Upper lobe of right lung (tissue), 1 donor: ENCODE measurements at regions not wholly inside any gene's neighbourhood (a gene's known extent, or its start where the extent isn't known, plus 50 kb on each side); places are given as distances from the start of the nearest gene placed in this dataset.
"Not testable (repeated sequence)": the region's sequence is repeated elsewhere in the genome, so short reads cannot be mapped to it uniquely, and the experiment has no call there.

ENCODE experiments used
- ATAC-seq: fragments of 200-7000 bp; cut with Tn5 transposase; one replicate; pipeline ENCODE4 v1.9.1; 2020; ENCODE audit warnings: mild to moderate bottlenecking, moderate library complexity
- DNase-seq: peaks from one replicate; pipeline ENCODE4 v3.0.0-alpha.2; 2020
- H3K27ac ChIP-seq: fragments of 200-600 bp; one replicate; pipeline ENCODE4 v1.8.0; 2022
- H3K27me3 ChIP-seq: fragments of 200-600 bp; one replicate; pipeline ENCODE4 v1.8.0; 2022; ENCODE audit warnings: mild to moderate bottlenecking
- H3K36me3 ChIP-seq: fragments of 200-600 bp; one replicate; pipeline ENCODE4 v1.8.0; 2022
- H3K4me1 ChIP-seq: fragments of 200-600 bp; one replicate; pipeline ENCODE4 v1.8.0; 2022
- H3K4me3 ChIP-seq: fragments of 200-600 bp; one replicate; pipeline ENCODE4 v1.8.0; 2022; ENCODE audit warnings: mild to moderate bottlenecking
- H3K9me3 ChIP-seq: fragments of 200-600 bp; one replicate; pipeline ENCODE4 v1.8.0; 2022
- CTCF ChIP-seq: fragments of 200-600 bp; IDR thresholded peaks from one replicate; pipeline ENCODE4 v1.8.0; 2022; ENCODE audit warnings: antibody characterized with exemption
- intact Hi-C: fragments of 100-400 bp; cut with DNase I; formaldehyde crosslinking; loops from one replicate; pipeline ENCODE4 v1.11.0; 2022
- donor health status: DM: no; HTN: yes; CAD: no; lungs with severe emphysema.

- no peak for ATAC-seq
- DNase-seq = no peak
- TF ChIP-seq CTCF = no peak
These were observed 1184.4 kb upstream of the ADGRB3 start for GRCh38 chr6:67450641-67451040.

GRCh38 chr6:67449602-67450001, 1185.5 kb upstream of the ADGRB3 start:
- Histone ChIP-seq H3K4me1 (no peaks in the 10 kb centered on the region), H3K36me3 (no peaks in the 10 kb centered on the region), H3K27me3 (no peaks in the 10 kb centered on the region), H3K4me3 (no peak overlapping the region), H3K27ac (no peak overlapping the region), H3K9me3 (no peaks in the 10 kb centered on the region)
- DNase-seq = no peak
- TF ChIP-seq CTCF = no peak
- no peak for ATAC-seq
- intact Hi-C loops = no loop called here

More at GRCh38 chr6:67450641-67451040, 1184.4 kb upstream of the ADGRB3 start:
- no peaks in the 10 kb centered on the region for H3K9me3 ChIP-seq
- no peaks in the 10 kb centered on the region for H3K27me3 ChIP-seq
- H3K27ac ChIP-seq = no peak overlapping the region
- intact Hi-C loops = no loop called here
- H3K36me3 ChIP-seq = no peaks in the 10 kb centered on the region
- no peaks in the 10 kb centered on the region for H3K4me1 ChIP-seq
- no peak overlapping the region for H3K4me3 ChIP-seq

GRCh38 chr6:67433124-67433523, 1202.0 kb upstream of the ADGRB3 start:
- TF ChIP-seq CTCF = no peak
- Histone ChIP-seq H3K9me3 (no peaks in the 10 kb centered on the region), H3K27ac (no peak overlapping the region), H3K36me3 (no peaks in the 10 kb centered on the region), H3K4me1 (no peaks in the 10 kb centered on the region), H3K27me3 (no peaks in the 10 kb centered on the region), H3K4me3 (no peak overlapping the region)
- DNase-seq (no peak), ATAC-seq (no peak)
- intact Hi-C loops = no loop called here

DNA sequence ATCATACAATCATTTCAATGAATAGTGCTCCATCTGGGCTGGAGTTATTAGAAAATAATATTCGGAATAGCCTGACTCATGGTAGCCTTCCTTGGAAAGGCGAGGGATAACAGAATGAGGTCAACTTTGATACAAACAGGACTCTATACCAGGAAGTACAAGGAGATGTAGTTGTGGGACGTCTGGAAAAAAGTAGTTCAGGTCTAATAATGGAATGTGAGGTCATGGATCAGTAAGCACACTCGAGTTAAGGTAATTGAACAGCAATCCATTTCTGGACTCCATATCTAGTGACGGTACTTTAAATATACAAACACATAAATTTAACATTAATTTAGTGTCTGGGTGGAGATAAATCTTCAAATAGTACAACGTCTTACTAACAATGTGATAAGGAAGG, 1204.0 kb upstream of the ADGRB3 start:
- no peak for ATAC-seq
- no peak for TF ChIP-seq CTCF
- Histone ChIP-seq H3K27ac (no peak overlapping the region), H3K4me3 (no peak overlapping the region), H3K4me1 (no peaks in the 10 kb centered on the region), H3K27me3 (no peaks in the 10 kb centered on the region), H3K36me3 (no peaks in the 10 kb centered on the region), H3K9me3 (no peaks in the 10 kb centered on the region)
- intact Hi-C loops = no loop called here
- no peak for DNase-seq

DNA sequence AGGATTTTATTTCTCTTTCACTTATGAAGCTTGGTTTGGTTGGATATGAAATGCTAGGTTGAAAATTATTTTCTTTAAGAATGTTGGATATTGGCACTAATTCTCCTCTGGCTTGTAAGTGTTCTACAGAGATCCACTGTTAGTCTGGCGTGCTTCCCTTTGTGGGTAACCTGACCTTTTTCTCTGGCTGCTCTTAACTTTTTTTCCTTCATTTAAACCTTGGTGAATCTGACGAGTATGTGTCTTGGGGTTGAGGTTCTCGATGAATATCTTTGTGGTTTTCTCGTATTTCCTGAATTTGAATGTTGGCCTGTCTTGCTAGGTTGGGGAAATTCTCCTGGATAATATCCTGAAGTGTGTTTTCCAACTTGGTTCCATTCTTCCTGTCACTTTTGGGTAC, 1208.4 kb upstream of the ADGRB3 start:
- DNase-seq, H3K27ac ChIP-seq, H3K36me3 ChIP-seq, H3K9me3 ChIP-seq, H3K4me3 ChIP-seq, intact Hi-C loops, ATAC-seq, H3K27me3 ChIP-seq, H3K4me1 ChIP-seq: not testable (repeated sequence)

- Histone ChIP-seq H3K4me3 (no peak overlapping the region), H3K36me3 (no peaks in the 10 kb centered on the region), H3K9me3 (no peaks in the 10 kb centered on the region), H3K27me3 (no peaks in the 10 kb centered on the region), H3K4me1 (no peaks in the 10 kb centered on the region), H3K27ac (no peak overlapping the region)
- TF ChIP-seq CTCF = no peak
- ATAC-seq (no peak), DNase-seq (no peak)
- intact Hi-C loops = no loop called here
These were observed 1223.0 kb upstream of the ADGRB3 start for GRCh38 chr6:67412035-67412434.
